ENCODE measurements at regions not wholly inside any gene's neighbourhood (a gene's known extent, or its start where the extent isn't known, plus 50 kb on each side); places are given as distances from the start of the nearest gene placed in this dataset.

DNA sequence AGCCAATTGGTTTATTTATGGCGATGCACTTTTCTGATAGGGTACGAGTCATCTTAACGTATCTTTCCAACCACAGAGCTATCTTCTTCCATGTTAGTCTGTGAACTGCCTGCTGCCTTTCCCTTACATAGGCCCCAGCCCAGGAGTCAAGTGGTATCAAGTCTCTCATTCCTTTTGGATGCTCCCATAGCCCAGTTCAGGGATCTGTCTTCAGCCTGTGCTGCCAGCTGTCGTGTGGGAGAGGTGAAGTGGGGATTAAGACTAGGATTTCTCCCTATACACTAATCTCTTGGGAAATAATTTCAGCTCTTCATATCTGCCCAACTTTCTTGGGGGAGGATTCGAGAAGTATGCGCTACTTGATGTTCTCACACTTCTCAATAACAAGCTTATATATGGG is 475.7 kb downstream of the EBF1 start:
- Histone ChIP-seq H3K27ac (ENCODE audit: low read depth in 1 of 2, low read length in 1 of 2) (no peak overlapping the region), H3K9ac (ENCODE audit: insufficient read depth in 1 of 2, low read length in 2 of 2) (no peak overlapping the region), H3K36me3 (ENCODE audit: control insufficient read depth in 4 of 4, insufficient read depth in 4 of 4, low read length in 4 of 4) (no peaks in the 10 kb centered on the region), H3K9me3 (ENCODE audit: control insufficient read depth in 4 of 4, insufficient read depth in 3 of 4, low read length in 3 of 4) (no peaks in the 10 kb centered on the region), H3K27me3 (ENCODE audit: control insufficient read depth in 3 of 3, insufficient read depth in 3 of 3, low read length in 2 of 3) (no peaks in the 10 kb centered on the region), H3K4me3 (no peak overlapping the region), H3K4me1 (ENCODE audit: control insufficient read depth in 5 of 5, insufficient read depth in 5 of 5, low read length in 5 of 5) (peaks cover 0 to 10% (median 4%) of the 10 kb centered on the region in 5 donors)
- no peak for ATAC-seq (ENCODE audit: insufficient read depth, low FRiP score)
- no peak for DNase-seq
- 96% methylated on average over 6 of the region's 6 CpGs for WGBS, 2 donors
- TF ChIP-seq, protein P1, sequence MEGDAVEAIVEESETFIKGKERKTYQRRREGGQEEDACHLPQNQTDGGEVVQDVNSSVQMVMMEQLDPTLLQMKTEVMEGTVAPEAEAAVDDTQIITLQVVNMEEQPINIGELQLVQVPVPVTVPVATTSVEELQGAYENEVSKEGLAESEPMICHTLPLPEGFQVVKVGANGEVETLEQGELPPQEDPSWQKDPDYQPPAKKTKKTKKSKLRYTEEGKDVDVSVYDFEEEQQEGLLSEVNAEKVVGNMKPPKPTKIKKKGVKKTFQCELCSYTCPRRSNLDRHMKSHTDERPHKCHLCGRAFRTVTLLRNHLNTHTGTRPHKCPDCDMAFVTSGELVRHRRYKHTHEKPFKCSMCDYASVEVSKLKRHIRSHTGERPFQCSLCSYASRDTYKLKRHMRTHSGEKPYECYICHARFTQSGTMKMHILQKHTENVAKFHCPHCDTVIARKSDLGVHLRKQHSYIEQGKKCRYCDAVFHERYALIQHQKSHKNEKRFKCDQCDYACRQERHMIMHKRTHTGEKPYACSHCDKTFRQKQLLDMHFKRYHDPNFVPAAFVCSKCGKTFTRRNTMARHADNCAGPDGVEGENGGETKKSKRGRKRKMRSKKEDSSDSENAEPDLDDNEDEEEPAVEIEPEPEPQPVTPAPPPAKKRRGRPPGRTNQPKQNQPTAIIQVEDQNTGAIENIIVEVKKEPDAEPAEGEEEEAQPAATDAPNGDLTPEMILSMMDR (IDR thresholded peaks at IDR 0.05; ENCODE audit: control extremely low read depth, extremely low read depth): no peak

DNA sequence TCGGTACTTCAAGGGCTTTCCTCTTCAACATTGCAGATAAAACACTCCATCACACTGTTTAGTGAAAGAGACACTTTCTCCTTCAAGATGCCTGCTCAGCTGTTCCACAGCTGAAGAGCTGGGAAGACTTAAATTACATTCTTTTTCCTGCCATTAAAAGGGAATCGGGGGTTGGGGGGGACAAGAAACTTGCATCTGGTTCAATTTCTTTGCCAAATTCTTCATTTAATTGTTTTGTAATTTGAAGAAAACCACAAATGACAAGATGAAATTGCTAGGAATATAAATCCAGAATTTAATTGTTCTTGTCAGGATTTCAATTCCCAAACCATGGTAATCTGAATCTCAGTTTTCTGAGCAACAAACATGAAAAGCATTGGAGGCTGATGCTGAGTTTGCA is 478.3 kb downstream of the EBF1 start:
- Histone ChIP-seq H3K9me3 (ENCODE audit: control insufficient read depth in 4 of 4, insufficient read depth in 3 of 4, low read length in 3 of 4) (no peaks in the 10 kb centered on the region), H3K27me3 (ENCODE audit: control insufficient read depth in 3 of 3, insufficient read depth in 3 of 3, low read length in 2 of 3) (no peaks in the 10 kb centered on the region), H3K36me3 (ENCODE audit: control insufficient read depth in 4 of 4, insufficient read depth in 4 of 4, low read length in 4 of 4) (no peaks in the 10 kb centered on the region), H3K4me1 (ENCODE audit: control insufficient read depth in 5 of 5, insufficient read depth in 5 of 5, low read length in 5 of 5) (peaks cover 0 to 16% (median 6%) of the 10 kb centered on the region in 5 donors), H3K9ac (ENCODE audit: insufficient read depth in 1 of 2, low read length in 2 of 2) (no peak overlapping the region), H3K27ac (ENCODE audit: low read depth in 1 of 2, low read length in 1 of 2) (no peak overlapping the region), H3K4me3 (no peak overlapping the region)
- 54 to 71% methylated on average over 2 of the region's 2 CpGs for WGBS, 2 donors
- DNase-seq (peak in 1 of 3 donors; percentile 22), ATAC-seq (ENCODE audit: insufficient read depth, low FRiP score) (no peak)
- TF ChIP-seq, protein P1 (IDR thresholded peaks at IDR 0.05; ENCODE audit: control extremely low read depth, extremely low read depth): no peak

DNA sequence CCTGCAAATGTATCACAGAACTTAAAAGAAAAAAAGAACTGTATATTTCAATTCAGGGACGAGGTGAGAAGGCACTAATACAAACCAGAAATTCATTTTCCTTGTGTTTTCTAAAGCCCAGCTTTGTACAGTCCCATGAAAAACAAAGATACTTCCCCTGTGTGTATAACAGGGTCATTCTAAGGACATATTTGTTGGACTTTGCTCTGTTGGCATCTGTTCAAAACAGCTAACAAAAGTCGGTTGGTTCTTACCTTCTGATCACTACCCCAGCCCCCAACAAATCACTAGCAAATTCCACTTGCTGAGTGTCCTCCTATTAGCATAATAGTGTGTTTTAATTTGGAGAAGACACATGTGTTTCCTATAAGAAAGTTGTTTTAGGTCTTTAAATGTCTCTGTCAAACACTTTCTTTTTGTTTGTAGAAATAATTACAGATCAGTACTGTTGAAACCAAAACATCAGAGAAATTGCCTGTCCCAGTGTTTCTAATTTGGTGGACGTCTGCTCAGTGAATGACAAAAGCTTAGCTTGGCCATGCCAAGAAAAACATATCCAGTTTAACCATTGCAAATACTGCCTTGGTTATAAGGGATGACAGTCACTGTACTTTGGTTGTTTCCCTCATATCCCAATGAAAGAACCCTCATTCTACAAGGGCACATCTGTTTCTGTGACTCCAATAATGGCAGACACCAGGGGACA is 480.5 kb downstream of the EBF1 start:
- 31 to 57% methylated on average over 3 of the region's 3 CpGs for WGBS, 2 donors
- ATAC-seq (ENCODE audit: insufficient read depth, low FRiP score) (no peak), DNase-seq (peak in 2 of 3 donors; percentile 31 to 54)
- Histone ChIP-seq H3K27me3 (ENCODE audit: control insufficient read depth in 3 of 3, insufficient read depth in 3 of 3, low read length in 2 of 3) (no peaks in the 10 kb centered on the region), H3K36me3 (ENCODE audit: control insufficient read depth in 4 of 4, insufficient read depth in 4 of 4, low read length in 4 of 4) (no peaks in the 10 kb centered on the region), H3K9ac (ENCODE audit: insufficient read depth in 1 of 2, low read length in 2 of 2) (peak overlapping the region in 1 of 2 donors; percentile 9), H3K4me1 (ENCODE audit: control insufficient read depth in 5 of 5, insufficient read depth in 5 of 5, low read length in 5 of 5) (peaks cover 0 to 16% (median 6%) of the 10 kb centered on the region in 5 donors), H3K9me3 (ENCODE audit: control insufficient read depth in 4 of 4, insufficient read depth in 3 of 4, low read length in 3 of 4) (no peaks in the 10 kb centered on the region), H3K4me3 (no peak overlapping the region), H3K27ac (ENCODE audit: low read depth in 1 of 2, low read length in 1 of 2) (no peak overlapping the region)
- TF ChIP-seq, protein P1 (IDR thresholded peaks at IDR 0.05; ENCODE audit: control extremely low read depth, extremely low read depth): no peak

Measured in lung (tissue), 11 donors.